NCI-H187 (cell line): ENCODE measurements at regions not wholly inside any gene's neighbourhood (a gene's known extent, or its start where the extent isn't known, plus 50 kb on each side); places are given as distances from the start of the nearest gene placed in this dataset.
A peak's percentile ranks its signal among the peaks of the same experiment; 100 is the strongest.
"Not testable (repeated sequence)": the region's sequence is repeated elsewhere in the genome, so short reads cannot be mapped to it uniquely, and the experiment has no call there.

Experiments
- DNase-seq, 2 experiments: peaks; one replicate each; lab custom pipeline; 2025; lab: John Stamatoyannopoulos, UW

DNA sequence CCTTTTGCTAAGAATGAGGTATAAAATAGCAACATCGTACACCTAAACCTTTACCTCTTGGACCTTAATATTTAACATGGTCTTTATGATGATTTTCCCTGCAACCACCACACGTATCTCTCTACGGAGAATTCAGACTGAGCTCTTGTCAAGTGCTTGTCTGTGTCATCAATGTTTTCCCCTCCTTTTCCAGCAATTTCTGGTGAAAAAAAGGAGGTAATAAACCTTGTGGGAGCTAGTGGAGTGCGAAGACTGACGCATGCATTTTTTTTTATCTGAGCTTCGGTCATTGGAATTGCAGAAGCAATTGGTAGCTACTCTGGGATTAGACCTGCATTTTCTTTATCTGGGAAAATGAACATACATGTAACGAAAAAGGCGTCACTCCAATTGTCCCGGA lies 527.6 kb downstream of the TMEM114 start:
- DNase-seq, result no peak

DNA sequence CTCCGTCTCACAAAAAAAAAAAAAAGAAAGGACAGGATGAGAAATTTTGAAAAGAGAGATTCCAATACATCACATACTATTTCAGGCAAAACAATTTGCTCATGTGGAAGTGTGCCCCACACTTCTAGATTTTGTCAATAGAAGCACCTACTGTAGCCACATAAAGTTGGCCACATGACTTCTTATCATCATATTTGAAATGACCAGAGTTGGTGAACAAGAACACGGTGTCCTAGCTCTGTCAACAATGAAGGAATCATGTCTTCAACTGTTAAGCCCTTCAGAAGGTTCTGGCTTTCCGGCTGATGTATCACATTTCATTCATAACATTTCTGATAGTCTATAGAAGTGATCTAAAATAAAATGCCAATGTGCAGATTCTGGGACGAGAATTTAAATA lies 534.5 kb downstream of the TMEM114 start:
- DNase-seq, result no peak

DNA sequence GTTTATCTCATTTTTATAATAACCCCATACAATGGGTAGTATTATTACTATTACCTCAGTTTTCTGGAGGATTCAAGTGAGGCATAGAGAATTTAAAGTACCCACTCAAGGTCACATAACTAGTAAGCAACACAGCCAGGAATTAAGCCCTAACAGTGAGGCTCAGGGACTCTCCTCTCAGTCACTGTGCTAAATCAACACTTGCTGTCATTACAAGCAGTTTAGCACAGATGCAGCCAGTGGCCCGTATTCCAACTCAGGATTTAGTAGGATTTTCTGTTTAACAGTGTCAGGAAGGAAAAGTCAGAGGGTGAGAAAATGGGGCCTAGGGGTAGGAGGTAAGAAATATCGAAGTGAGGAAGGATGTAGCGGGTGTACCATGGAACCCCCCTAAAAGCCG lies 536.9 kb downstream of the TMEM114 start:
- no peak for DNase-seq

DNA sequence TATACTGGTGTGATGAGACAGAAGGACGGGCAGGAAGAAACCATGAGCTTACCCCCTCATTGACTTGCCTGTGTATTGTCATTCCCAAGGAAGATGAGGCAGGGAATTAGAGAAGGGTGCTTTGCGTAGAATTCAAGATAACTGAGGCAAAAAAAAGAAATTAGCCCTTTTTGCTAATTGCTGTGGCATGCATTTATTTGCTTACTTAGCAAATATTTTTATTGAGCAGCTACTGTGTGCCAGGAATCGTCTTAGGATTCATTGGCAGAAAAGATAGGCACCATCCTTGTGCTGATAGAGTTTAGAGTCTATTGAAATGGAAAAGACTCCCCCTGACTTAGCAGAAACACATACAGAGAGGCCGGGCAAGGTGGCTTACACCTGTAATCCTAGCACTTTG lies 541.9 kb downstream of the TMEM114 start:
- DNase-seq, result no peak

GRCh38 chr16:8047736-8048135 lies 542.6 kb downstream of the TMEM114 start:
- DNase-seq, result no peak

GRCh38 chr16:8044796-8045195 lies 545.5 kb downstream of the TMEM114 start:
- DNase-seq, result no peak

- no peak for DNase-seq
These were observed 557.9 kb downstream of the TMEM114 start for GRCh38 chr16:8032406-8032805.

- DNase-seq, result not testable (repeated sequence)
These were observed 560.3 kb downstream of the TMEM114 start for GRCh38 chr16:8030004-8030403.

DNA sequence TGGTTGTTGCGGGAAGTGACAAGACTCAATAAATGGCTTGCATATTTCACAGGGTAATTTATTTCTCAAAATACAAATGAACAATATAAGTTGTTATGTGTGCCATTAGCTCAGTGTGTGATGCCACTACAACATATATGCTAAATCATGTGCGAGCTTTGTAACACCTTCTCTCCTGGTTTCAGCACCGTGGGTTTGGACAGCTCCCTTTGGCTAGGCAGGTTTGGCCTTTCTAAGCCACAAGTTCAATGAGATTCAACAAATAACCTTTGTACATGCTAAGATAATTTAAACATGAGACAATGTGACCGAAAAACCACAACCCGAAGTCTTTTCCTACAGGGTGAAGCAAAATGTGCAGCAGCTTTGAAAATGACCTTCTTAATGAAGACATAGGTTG lies 563.9 kb downstream of the TMEM114 start:
- no peak for DNase-seq

DNA sequence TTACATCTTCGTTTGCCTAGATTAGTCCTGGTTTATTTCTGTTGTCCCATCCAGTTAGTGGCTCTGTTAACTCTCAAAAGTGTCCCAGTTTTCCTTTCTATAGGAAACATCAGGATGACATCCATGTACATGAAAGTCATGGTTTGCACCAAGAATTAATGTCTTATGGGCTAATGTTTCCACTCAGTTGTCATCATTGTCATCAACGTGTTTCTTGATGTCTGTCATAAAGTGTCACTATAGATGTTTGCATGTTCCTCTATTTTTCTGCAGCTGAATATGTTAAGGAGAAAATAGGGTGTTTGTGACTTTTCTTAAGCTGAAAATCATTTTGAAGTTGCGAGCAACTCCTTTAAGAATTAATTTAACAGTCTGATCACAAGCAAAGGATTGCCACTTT lies 567.0 kb downstream of the TMEM114 start:
- no peak for DNase-seq

GRCh38 chr16:8005096-8005860 lies 585.0 kb downstream of the TMEM114 start:
- no peak for DNase-seq

DNA sequence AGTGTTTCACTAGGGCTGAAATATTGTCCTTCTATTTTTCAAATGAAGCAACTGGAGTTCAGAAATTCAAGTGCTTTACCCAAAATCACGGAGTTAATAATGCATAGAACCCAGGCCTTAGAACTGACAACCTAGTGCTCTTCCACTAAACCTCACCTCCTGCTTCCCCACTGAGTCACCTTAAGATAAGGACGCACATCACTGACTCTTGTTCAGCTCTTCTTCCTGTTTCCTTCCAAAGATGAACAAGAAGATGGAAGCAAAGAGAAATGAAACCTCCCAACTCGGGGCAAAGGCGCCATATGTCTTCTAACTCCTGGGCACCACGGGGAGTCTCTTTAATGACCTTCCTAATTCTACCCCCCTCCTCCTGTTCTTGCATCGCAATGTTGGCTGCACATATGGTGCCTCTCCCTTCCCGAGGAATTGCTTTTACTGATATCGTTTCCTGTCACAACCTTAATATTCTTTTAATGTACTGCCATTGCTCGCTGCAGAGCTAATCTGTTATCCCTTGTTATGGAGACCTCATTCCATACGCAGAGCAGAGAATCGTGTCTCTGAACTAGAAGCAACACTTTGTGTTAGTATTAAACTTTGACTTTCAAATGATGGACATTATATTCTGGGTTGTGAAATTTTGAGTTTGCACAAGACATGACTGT lies 591.4 kb downstream of the TMEM114 start:
- DNase-seq, result no peak

DNA sequence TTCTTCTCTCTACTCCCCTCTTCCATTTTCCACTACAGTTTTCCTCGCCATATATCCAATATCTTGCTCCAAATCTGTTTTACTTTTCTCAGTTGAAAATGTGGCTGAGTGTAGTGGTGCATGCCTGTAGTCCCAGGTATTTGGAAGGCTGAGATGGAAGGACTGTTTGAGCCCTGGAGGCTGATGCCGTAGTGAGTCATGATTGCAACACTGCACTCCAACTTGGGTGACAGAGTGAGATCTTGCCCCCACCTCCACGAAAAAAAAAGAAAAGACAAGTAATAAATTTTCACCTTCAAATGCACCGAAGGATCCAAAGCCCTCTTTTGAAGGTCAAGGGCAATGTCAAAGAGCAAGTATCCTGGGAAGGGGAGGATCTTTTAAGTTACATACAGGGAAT lies 592.3 kb downstream of the TMEM114 start:
- DNase-seq, result no peak

DNA sequence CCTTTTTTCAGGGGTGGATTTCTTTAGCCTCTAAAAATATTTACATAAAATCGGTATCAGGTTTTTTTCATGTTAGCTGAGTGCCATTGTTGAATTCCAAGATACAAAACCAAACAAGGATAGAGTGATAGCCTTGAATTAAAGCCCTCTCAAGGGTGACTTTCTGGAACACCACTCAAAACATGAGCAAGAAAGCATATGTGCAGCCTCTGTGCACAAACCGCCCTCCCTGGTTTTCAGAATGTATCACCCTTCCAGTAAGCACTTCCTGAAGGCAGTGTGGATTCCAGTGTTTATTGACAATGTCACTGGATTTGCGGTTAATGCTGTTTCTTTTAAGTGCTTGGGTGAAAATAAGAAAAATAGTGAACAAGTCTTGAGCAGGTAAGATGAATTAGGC lies 597.7 kb downstream of the TMEM114 start:
- DNase-seq, result no peak

DNA sequence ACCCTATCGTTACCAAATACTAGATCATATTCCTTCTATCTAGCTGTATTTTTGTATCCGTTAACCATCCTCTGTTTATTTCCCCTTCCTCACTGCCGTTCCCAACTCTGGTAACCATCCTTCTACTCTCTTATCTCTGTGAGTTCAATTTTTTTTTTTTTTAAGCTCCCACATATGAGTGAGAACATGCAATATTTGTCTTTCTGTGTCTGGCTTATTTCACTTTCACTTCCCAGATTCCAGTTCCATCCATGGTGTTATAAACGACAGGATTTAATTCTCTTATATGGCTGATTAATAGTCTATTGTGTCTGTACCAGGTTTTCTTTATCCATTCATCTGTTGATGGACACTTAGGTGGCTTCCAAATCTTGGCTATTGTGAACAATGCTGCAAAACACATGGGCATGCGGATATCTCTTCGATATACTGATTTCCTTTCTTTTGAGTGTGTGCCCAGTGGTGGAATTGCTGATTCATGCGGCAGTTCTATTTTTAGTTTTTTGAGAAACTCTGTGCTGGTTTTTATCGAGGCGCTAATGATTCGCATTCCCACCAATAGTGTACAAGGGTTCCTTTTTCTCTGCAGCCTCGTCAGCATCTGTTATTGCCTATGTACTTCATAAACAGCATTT lies 599.6 kb downstream of the TMEM114 start:
- DNase-seq, result no peak

DNA sequence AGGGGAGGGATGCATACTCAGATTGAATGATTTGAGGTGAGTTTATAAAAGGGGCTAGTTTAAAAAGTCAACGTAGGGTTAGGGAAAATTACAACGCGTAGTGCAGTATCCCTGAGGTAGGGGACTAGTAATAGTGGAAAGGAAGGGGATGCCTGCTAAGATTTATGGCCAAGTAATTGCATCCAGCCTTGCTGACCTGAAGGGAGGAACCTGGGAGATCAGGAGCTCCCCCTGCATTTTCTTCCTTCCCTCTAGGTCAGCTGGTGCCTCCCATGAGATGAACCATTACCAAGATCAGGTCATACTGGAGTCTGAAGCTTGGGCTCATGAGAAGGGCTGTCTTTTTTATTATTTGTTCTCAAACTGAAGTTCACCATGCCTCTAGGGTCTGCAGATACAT lies 606.6 kb downstream of the TMEM114 start:
- no peak for DNase-seq

- DNase-seq, result no peak
These were observed 610.2 kb downstream of the TMEM114 start for GRCh38 chr16:7980133-7980483.

DNA sequence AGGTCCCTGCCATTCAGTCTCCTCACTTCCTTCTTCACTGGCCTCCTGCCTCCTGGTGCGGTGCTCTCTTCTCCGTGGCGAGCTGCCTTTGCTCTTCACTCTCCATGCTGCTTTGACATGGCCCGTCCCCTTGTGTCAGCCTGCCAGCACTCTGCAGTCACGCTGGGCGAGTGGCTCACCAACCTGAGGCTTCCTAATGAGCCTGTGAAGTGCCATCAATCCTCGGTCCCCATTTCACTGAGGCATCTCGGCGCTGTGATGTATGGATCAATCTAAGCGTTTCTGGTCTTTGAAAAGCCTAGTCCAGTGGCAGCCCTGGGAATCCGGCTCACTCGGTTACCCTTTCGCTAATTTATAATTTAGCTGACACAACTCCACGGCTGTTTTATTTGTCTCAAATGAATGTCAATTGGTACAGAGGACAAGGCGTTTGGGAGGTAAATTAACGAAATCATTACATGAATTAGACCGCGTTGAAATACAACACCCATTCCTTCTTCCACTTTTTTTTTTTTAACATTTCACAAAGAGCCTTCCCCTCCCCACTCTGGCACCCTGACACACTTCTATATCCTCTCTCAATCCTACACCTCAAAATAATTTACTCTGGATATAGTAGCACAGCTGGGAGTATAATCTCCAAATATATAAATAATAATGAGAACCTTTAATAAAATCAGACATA lies 610.7 kb downstream of the TMEM114 start:
- peak in 1 of 2 experiments; percentile 47 for DNase-seq

- DNase-seq, result no peak
These were observed 613.7 kb downstream of the TMEM114 start for GRCh38 chr16:7976563-7976962.

GRCh38 chr16:7976125-7976524 lies 614.2 kb downstream of the TMEM114 start:
- DNase-seq, result no peak

- no peak for DNase-seq
These were observed 622.3 kb downstream of the TMEM114 start for GRCh38 chr16:7967996-7968509.

DNA sequence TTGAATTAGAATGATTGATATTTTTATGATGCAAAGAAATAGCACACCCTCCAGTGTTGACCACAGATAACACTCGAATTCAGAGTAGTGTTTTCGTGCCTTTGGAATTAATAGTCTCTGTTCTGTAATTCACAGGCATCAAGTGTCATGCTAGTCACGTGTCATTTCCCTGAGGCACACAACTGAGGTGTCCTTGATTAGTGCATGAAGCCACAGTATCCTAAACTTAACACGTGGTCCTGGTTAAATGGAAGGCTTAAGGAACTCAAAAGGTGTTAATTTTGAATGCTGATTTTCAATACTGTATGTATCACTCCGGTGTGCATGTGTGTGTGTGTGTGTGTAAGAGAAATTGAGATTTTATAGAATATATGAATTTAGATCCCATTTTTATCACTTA lies 625.6 kb downstream of the TMEM114 start:
- no peak for DNase-seq

DNA sequence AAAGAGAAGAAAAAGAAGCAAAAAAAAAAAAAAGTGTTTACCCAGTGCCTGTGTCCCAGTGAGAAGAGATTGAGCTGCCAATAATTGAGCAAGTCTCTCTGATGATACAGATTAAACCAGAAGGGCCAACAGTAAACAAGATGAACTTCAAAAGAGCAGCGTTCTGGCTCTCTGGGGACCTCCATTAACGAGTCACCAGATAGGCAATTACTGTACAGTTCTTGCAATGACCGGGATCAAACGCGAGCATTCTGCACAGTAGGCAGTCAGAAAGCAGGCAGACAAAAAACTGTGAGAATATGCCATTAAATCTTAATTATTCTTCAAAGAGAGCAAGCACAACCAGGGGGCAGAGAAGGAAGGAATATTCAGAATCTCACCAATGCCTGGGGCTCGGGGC lies 626.1 kb downstream of the TMEM114 start:
- DNase-seq, result no peak
